SU-DHL-6 (cell line): ENCODE measurements at regions not wholly inside any gene's neighbourhood (a gene's known extent, or its start where the extent isn't known, plus 50 kb on each side); places are given as distances from the start of the nearest gene placed in this dataset.

Experiments
- EZH2phosphoT487 ChIP-seq: fragments of 200-600 bp; sonication (generic), shearing (Covaris generic); conservative IDR thresholded peaks from 2 replicates; pipeline ENCODE4 v1.6.1; 2018; ENCODE audit warnings: mild to moderate bottlenecking, antibody characterized with exemption, low read length, moderate library complexity, mixed read lengths
- TF ChIP-seq, protein P1 (sequence below): fragments of 200-600 bp; sonication (generic); IDR thresholded peaks from one replicate; pipeline ENCODE4 v1.5.1; 2017; ENCODE audit warnings: antibody characterized with exemption, mild to moderate bottlenecking, low read length, moderate library complexity; ENCODE audit not compliant: insufficient read depth, poor library complexity, severe bottlenecking

- TF ChIP-seq, protein P1, sequence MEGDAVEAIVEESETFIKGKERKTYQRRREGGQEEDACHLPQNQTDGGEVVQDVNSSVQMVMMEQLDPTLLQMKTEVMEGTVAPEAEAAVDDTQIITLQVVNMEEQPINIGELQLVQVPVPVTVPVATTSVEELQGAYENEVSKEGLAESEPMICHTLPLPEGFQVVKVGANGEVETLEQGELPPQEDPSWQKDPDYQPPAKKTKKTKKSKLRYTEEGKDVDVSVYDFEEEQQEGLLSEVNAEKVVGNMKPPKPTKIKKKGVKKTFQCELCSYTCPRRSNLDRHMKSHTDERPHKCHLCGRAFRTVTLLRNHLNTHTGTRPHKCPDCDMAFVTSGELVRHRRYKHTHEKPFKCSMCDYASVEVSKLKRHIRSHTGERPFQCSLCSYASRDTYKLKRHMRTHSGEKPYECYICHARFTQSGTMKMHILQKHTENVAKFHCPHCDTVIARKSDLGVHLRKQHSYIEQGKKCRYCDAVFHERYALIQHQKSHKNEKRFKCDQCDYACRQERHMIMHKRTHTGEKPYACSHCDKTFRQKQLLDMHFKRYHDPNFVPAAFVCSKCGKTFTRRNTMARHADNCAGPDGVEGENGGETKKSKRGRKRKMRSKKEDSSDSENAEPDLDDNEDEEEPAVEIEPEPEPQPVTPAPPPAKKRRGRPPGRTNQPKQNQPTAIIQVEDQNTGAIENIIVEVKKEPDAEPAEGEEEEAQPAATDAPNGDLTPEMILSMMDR, result no peak
- no peak for TF ChIP-seq EZH2phosphoT487
Observed at GRCh38 chr10:3224241-3224640, 51.7 kb upstream of the PITRM1 start.
